ENCODE measurements at regions not wholly inside any gene's neighbourhood (a gene's known extent, or its start where the extent isn't known, plus 50 kb on each side); places are given as distances from the start of the nearest gene placed in this dataset.

GRCh38 chr2:81835321-81836000 lies 1530.9 kb upstream of the LRRTM1 start:
- H3K4me3 ChIP-seq (ENCODE audit: low read depth, low read length), result no peak overlapping the region
- no peak for DNase-seq (ENCODE audit: low read depth, low spot score)
- TF ChIP-seq CTCF (IDR thresholded peaks at IDR 0.05; ENCODE audit: low read depth, low read length), result no peak
- in situ Hi-C loops (cut with HindIII; ENCODE audit: low sequenced_read_pairs), result no loop called here

DNA sequence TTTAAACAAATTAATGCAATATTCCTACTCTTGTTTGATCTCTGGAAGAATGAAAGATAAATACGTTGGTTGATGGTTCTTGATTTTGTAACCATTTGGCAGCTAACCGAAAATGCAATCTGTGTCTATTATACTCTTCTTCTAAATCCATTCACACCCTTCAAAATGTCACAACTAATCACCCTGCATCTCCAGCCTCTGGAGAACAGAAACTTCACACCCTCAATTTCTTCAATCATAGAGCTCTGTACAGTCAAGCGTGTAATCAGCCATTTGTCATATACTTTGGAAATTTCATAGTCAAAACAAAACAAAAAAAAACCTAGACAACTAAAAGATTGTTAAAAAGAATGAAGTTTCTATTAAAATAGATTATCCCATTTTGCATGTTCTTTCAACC lies 1482.3 kb upstream of the LRRTM1 start:
- H3K4me3 ChIP-seq (ENCODE audit: low read depth, low read length), result no peak overlapping the region
- in situ Hi-C loops (cut with HindIII; ENCODE audit: low sequenced_read_pairs), result no loop called here
- TF ChIP-seq CTCF (IDR thresholded peaks at IDR 0.05; ENCODE audit: low read depth, low read length), result no peak
- no peak for DNase-seq (ENCODE audit: low read depth, low spot score)

GRCh38 chr2:81767187-81767912 lies 1462.8 kb upstream of the LRRTM1 start:
- in situ Hi-C loops (cut with HindIII; ENCODE audit: low sequenced_read_pairs), result no loop called here
- no peak for TF ChIP-seq CTCF (IDR thresholded peaks at IDR 0.05; ENCODE audit: low read depth, low read length)
- H3K4me3 ChIP-seq (ENCODE audit: low read depth, low read length), result no peak overlapping the region
- DNase-seq (ENCODE audit: low read depth, low spot score), result no peak

GRCh38 chr2:81747481-81748070 lies 1443.0 kb upstream of the LRRTM1 start:
- no peak overlapping the region for H3K4me3 ChIP-seq (ENCODE audit: low read depth, low read length)
- in situ Hi-C loops (cut with HindIII; ENCODE audit: low sequenced_read_pairs), result no loop called here
- no peak for TF ChIP-seq CTCF (IDR thresholded peaks at IDR 0.05; ENCODE audit: low read depth, low read length)
- DNase-seq (ENCODE audit: low read depth, low spot score), result no peak

DNA sequence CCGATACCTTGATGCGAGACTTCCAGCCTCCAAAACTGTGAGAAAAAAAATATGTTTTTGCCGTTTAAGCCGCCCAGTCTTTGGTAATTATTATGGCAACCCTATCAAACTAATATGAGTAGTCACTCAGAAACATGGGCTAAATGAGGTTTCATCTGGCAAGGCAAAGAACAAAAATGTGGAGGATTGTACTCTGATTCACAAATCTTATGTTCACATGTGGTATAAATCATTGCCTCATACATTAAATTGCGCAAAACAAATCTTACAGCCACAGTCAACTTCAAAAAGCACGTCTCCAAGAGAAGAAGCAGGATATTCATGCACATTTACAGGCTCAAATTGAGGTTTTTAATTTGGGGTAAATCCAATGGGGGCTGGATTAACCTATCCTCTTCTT lies 1435.4 kb upstream of the LRRTM1 start:
- no peak overlapping the region for H3K4me3 ChIP-seq (ENCODE audit: low read depth, low read length)
- no peak for TF ChIP-seq CTCF (IDR thresholded peaks at IDR 0.05; ENCODE audit: low read depth, low read length)
- DNase-seq (ENCODE audit: low read depth, low spot score), result no peak
- in situ Hi-C loops (cut with HindIII; ENCODE audit: low sequenced_read_pairs), result no loop called here

- TF ChIP-seq CTCF (IDR thresholded peaks at IDR 0.05; ENCODE audit: low read depth, low read length), result no peak
- DNase-seq (ENCODE audit: low read depth, low spot score), result no peak
- in situ Hi-C loops (cut with HindIII; ENCODE audit: low sequenced_read_pairs), result no loop called here
- no peak overlapping the region for H3K4me3 ChIP-seq (ENCODE audit: low read depth, low read length)
Observed at GRCh38 chr2:81734981-81735380, 1430.4 kb upstream of the LRRTM1 start.

Measured in astrocyte of the spinal cord (primary cell).